HG02943 (cell line): ENCODE measurements at regions not wholly inside any gene's neighbourhood (a gene's known extent, or its start where the extent isn't known, plus 50 kb on each side); places are given as distances from the start of the nearest gene placed in this dataset.
"Not testable (repeated sequence)": the region's sequence is repeated elsewhere in the genome, so short reads cannot be mapped to it uniquely, and the experiment has no call there.

Experiments used
- ATAC-seq: cut with Tn5 transposase; IDR thresholded peaks from one replicate; pipeline ENCODE4 v1.9.1; 2021; ENCODE audit warnings: mild to moderate bottlenecking, low read depth, moderate library complexity; ENCODE audit not compliant: unreplicated experiment

- ATAC-seq = no peak
These were observed 159.3 kb upstream of the SALL3 start for GRCh38 chr18:78820161-78820834.

DNA sequence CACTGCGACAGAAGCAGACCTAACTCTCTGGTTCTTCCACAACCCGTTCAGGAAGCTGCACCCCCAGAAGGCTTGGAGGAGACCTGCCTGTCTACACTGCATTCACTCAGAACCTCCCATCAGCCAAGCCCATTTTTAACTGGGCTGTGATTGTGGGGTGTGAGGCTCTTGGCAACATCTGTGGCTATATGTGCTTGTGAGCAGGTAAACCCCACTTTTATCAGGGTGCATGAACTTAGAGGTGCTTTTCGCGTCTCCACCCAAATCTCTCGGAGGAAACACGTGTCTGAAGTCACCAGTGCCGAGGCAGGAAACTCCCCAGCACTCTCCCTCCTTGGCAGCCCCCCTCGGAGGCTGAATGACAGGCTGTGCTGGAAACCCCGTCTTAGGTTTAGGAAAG lies 158.2 kb upstream of the SALL3 start:
- ATAC-seq = no peak

- no peak for ATAC-seq
These were observed 157.3 kb upstream of the SALL3 start for GRCh38 chr18:78822171-78822948.

- ATAC-seq = no peak
These were observed 156.7 kb upstream of the SALL3 start for GRCh38 chr18:78822949-78823285.

GRCh38 chr18:78825168-78825567 lies 154.4 kb upstream of the SALL3 start:
- no peak for ATAC-seq

DNA sequence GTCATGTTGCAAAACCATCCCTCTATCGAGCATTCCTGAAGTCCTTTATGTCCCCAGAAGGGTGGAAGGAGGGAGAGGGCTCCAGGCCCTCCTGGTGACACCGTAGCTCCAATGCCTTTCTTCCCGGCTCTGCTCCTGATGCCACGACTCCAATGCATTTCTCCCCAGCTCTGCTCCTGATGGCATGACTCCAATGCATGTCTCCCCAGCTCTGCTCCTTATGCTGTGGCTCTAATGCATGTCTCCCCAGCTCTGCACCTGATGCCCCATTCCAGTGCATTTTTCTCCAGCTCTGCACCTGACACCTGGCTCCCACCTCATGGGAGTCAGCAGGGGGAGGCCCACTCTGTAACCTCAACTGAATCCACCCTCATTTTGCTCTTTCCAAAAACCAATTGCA lies 153.0 kb upstream of the SALL3 start:
- ATAC-seq = no peak

DNA sequence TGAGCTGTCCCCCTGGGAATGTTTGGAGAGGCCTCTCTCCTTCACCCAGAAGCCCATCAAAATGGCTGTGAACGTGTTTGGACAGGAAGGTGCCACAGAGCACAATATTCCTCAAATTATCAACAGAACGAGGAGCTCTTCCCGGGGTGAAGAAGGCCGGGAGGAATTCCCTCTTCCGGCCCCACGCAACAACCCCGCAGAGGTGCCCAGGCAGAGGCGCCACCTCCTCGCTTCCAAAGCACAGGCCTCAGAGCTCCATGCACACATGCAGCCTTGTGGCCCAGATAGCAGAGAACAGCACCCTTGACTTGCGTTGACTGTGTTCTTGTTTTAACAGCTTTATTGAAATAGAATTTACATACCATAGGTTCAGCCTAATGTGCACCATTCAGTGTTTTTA lies 152.5 kb upstream of the SALL3 start:
- ATAC-seq = no peak

GRCh38 chr18:78828131-78828530 lies 151.5 kb upstream of the SALL3 start:
- no peak for ATAC-seq

DNA sequence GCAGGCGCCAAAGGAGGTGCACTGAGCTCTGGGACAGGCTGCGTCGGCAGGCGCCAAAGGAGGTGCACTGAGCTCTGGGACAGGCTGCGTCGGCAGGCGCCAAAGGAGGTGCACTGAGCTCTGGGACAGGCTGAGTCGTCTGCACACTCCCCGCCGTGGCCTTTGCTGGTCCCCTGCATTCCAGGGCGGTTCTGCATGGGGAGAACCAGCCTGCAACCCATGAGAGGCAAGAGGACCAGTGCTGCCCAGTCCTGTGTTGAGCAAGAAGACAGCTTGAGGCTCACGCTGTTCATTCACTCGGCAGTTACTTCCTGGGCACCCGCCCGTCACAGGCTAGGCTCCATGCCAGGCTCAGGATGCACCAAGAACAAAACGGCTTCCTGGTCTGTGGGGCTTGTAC lies 150.6 kb upstream of the SALL3 start:
- ATAC-seq = not testable (repeated sequence)

DNA sequence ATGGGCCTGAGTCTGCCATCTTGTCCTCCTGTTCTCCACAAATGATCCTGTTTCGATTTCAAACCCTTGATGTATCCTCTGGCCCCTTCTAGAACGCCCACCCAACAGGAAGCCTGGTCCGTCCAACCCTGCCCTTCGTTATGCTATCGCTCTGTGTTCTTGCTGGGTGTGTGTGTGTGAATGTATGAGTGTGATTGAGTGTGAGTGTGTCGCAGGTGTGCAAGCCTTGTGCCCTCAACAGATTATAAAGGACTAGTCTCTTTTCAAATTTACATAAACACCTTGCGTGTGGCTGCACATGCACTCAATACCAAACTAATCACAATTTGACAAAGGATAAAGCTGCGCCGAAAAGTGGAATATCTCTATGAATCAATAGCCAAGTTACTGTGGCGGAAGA lies 149.5 kb upstream of the SALL3 start:
- ATAC-seq = no peak

- no peak for ATAC-seq
These were observed 148.8 kb upstream of the SALL3 start for GRCh38 chr18:78830826-78831225.

DNA sequence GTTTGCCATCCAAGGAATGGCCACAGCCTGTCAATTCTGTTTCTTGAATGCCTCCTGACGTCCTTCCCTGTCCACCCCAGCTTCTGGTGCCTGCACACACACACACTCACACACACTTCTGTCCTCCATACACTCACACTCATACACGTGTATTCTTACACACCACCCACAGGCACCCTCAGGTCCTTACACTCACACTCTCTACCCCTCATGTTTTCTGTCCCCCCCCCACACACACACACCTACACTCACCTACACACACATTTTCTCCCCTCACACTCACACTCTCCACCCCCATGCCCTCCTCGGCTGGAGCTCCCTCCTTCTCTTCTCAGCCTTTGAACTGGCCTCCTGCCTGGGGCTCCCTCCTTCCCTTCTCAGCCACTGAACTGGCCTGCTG lies 148.0 kb upstream of the SALL3 start:
- ATAC-seq = no peak

DNA sequence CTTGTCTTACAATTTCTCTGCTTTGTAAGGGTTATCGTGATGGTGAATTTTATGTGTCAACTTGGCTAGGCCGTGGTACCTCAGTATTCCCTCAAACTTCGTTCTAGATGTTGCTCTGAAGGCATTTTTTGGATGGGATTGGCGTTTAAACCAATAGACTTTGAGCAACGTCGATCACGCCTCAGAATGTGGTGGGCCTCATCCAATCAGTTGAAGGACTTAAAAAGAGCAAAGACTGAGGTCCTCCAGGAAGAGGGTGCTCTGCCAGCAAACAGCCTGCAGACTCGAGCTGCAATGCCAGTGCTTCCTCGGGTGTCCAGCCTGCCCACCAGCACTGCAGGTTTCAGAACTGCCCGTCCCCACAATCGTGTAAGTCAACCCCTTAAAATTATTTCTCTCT lies 145.8 kb upstream of the SALL3 start:
- ATAC-seq = no peak

DNA sequence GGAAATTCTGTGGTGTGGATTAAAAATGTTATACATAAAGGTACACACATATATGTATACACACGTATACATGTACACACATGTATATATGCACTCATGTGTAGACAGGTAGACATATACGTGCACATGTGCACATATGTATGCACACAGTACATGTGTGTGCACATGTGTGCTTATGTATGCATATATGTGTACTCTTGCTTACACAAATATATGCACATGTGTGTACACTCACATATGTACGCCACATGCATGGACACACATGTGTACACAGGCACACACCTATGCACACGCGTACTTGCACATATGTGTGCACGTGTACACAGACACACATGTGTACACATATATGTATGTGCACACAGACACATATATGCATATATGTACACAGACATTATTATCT lies 142.8 kb upstream of the SALL3 start:
- no peak for ATAC-seq

- no peak for ATAC-seq
These were observed 141.9 kb upstream of the SALL3 start for GRCh38 chr18:78837754-78838153.

GRCh38 chr18:78838183-78838582 lies 141.4 kb upstream of the SALL3 start:
- ATAC-seq = no peak

GRCh38 chr18:78849046-78849445 lies 130.6 kb upstream of the SALL3 start:
- no peak for ATAC-seq

- no peak for ATAC-seq
These were observed 130.2 kb upstream of the SALL3 start for GRCh38 chr18:78849458-78849857.

GRCh38 chr18:78853341-78853740 lies 126.3 kb upstream of the SALL3 start:
- ATAC-seq = no peak

GRCh38 chr18:78855188-78855587 lies 124.4 kb upstream of the SALL3 start:
- no peak for ATAC-seq

DNA sequence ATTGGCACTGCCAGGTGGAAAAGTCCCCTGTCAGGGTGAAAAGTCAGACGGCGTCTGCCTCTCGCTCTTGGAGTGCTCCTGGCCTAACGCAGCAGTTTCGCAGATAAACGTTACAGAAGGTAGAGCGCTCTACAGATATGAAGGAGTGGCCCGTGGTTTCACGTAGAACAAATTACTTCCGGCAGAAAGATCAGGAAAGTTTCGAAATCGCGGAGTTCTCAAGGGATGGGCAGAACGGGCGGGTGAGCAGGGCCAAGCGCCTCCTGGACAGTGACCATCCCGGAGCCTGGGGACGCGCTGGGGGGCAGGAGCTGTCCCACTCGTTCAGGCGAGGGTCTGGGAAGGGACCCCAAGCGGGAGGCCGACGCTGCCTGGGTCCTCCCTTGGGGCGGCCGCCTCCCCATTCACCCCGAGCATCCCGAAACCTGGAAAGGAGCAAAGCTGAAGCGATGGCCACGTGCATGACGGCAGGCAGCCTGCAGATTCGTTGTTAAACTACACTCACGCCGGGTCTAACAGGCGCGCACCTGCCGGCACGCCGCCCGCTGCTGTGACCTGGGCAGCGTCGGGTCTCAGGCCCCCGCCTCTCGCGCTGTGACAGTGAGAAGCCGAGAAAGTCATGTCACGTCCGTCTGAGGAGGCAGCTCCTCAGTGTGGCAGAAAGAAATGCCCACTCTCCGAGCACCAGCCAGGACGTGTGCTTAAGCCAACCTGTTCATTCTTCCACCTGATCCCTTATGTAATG lies 122.9 kb upstream of the SALL3 start:
- no peak for ATAC-seq
